Mesendoderm (in vitro differentiated cells): ENCODE measurements at regions not wholly inside any gene's neighbourhood (a gene's known extent, or its start where the extent isn't known, plus 50 kb on each side); places are given as distances from the start of the nearest gene placed in this dataset.

Experiments
- DNase-seq: peaks from one replicate; pipeline ENCODE4 v3.0.0; 2013
- H2AK5ac ChIP-seq: 2 replicates; pipeline ENCODE4 v1.6.1; 2013; ENCODE audit warnings: low read length, inconsistent platforms
- H2BK120ac ChIP-seq: 2 replicates; pipeline ENCODE4 v1.6.1; 2013; ENCODE audit warnings: low read depth, mild to moderate bottlenecking, low read length, moderate library complexity, mixed read lengths
- H2BK15ac ChIP-seq: replicated peaks from 2 replicates; pipeline ENCODE4 v1.6.1; 2013; ENCODE audit warnings: low read depth, mild to moderate bottlenecking, moderate library complexity
- H2BK5ac ChIP-seq: 2 replicates; pipeline ENCODE4 v1.6.1; 2013; ENCODE audit warnings: low read length, inconsistent platforms
- H3K18ac ChIP-seq: 2 replicates; pipeline ENCODE4 v1.6.1; 2013; ENCODE audit warnings: mild to moderate bottlenecking, low read length, mixed read lengths
- H3K23ac ChIP-seq: one replicate; pipeline ENCODE4 v1.6.1; 2013; ENCODE audit warnings: low read length
- H3K27ac ChIP-seq: 2 replicates; pipeline ENCODE4 v1.5.1; 2013; ENCODE audit warnings: low read depth, mild to moderate bottlenecking, inconsistent platforms, low read length, moderate library complexity
- H3K27me3 ChIP-seq: 2 replicates; pipeline ENCODE4 v1.6.1; 2013; ENCODE audit warnings: low read length, control low read depth, mild to moderate bottlenecking, inconsistent platforms; ENCODE audit not compliant: insufficient read depth, poor library complexity
- H3K36me3 ChIP-seq: 2 replicates; pipeline ENCODE4 v1.6.1; 2013; ENCODE audit warnings: low read length, inconsistent platforms; ENCODE audit not compliant: control insufficient read depth, insufficient read depth
- H3K4ac ChIP-seq: one replicate; pipeline ENCODE4 v1.6.1; 2013; ENCODE audit warnings: low read depth, mild to moderate bottlenecking, low read length, moderate library complexity
- H3K4me1 ChIP-seq: 2 replicates; pipeline ENCODE4 v1.6.1; 2013; ENCODE audit warnings: low read depth, low read length, inconsistent platforms; ENCODE audit not compliant: control insufficient read depth
- H3K4me2 ChIP-seq: 2 replicates; pipeline ENCODE4 v1.6.1; 2013; ENCODE audit warnings: low read length
- H3K4me3 ChIP-seq: 2 replicates; pipeline ENCODE4 v1.5.1; 2013; ENCODE audit warnings: mild to moderate bottlenecking, low read length
- H3K56ac ChIP-seq: one replicate; pipeline ENCODE4 v1.6.1; 2013; ENCODE audit warnings: low read length
- H3K79me1 ChIP-seq: 2 replicates; pipeline ENCODE4 v1.6.1; 2013; ENCODE audit warnings: low read length, inconsistent platforms
- H3K79me2 ChIP-seq: 2 replicates; pipeline ENCODE4 v1.6.1; 2013; ENCODE audit warnings: mild to moderate bottlenecking, low read length; ENCODE audit not compliant: control insufficient read depth, insufficient read depth
- H3K9ac ChIP-seq: 2 replicates; pipeline ENCODE4 v1.6.1; 2013; ENCODE audit warnings: low read length, inconsistent platforms
- H4K5ac ChIP-seq: one replicate; pipeline ENCODE4 v1.6.1; 2013; ENCODE audit warnings: low read length
- H4K8ac ChIP-seq: one replicate; pipeline ENCODE4 v1.6.1; 2013; ENCODE audit warnings: low read depth, mild to moderate bottlenecking, control low read depth, low read length, moderate library complexity
- WGBS: extraction: QIAGEN DNeasy Blood & Tissue Kit; methylation state at CpG from one replicate; pipeline ENCODE4 v1.1.7; 2013; ENCODE audit warnings: low lambda C conversion rate, missing lambda C conversion rate; ENCODE audit not compliant: insufficient coverage; ENCODE audit errors: extremely low coverage; 5-methylcytosine and 5-hydroxymethylcytosine counted together

DNA sequence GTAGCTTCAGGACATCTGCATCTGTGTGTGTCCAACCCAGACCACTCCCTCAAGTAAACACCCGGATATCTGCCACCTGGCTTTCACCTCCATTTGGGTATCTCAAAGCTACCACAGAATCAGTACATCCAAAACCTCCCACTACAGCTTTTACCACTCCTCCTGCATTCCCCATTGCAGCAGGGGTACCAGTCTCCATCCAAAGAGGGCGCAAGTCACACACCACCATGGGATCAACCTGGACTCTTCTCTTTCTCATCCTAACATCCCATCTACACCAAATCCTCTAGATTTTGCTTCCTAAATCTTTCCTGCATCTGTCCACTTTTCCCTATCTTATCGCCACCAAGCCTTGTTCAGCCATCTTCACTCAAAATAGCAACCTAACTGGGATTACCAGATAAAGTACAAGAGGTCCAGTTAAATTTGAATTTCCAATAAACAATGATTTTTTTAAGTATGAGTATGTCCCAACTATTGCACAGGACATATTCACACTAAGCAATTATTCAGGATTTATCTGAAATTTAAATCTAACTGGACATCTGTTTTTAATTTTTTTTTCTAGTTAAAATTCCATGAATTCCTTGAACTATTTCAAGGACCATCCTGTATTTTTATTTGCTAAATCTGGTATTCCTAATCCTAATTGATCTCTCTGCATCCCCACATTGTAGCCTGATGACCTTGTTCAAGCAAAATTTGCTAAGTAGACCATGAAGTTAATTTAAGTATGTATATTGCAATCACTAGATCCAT lies 164.3 kb upstream of the MLN start:
- Histone ChIP-seq H4K5ac (no peak overlapping the region), H3K27me3 (no peaks in the 10 kb centered on the region), H3K79me2 (no peaks in the 10 kb centered on the region), H2BK120ac (no peak overlapping the region), H2BK15ac (no peak overlapping the region), H3K18ac (no peak overlapping the region), H3K56ac (no peak overlapping the region), H3K23ac (no peak overlapping the region), H3K4me2 (no peak overlapping the region), H3K79me1 (no peaks in the 10 kb centered on the region), H3K4ac (no peak overlapping the region), H3K9ac (no peak overlapping the region), H2BK5ac (no peak overlapping the region), H2AK5ac (no peak overlapping the region), H4K8ac (no peak overlapping the region), H3K4me3 (no peak overlapping the region), H3K36me3 (no peaks in the 10 kb centered on the region), H3K27ac (no peak overlapping the region), H3K4me1 (no peaks in the 10 kb centered on the region)
- DNase-seq, result peak; percentile 76
- no CpG with 5 or more reads among the region's 3 CpGs for WGBS

DNA sequence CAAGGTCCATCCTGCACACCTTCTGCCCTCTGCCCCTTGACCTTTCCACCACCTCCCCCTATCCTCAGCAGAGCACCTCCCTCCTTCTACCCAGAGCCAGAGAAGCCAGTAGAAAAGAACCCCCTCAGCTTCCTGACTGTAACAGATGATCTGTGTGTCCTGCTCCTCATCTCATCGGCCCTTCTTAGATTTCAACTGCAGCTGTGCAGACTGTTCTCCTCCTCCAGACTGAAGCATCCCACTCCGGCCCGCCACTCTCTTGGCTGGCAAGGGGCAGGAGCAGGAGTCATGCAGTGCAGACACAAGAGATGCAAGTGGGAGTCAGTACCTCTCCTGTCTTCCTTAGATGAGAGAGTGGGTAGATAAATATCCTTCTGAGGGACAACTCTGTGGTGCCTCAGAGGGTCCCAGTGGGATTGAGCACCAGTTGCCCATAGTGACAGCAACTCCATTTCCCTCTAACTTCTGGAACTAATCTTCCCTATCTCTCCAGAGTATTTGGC lies 163.5 kb upstream of the MLN start:
- Histone ChIP-seq H2AK5ac (no peak overlapping the region), H2BK15ac (no peak overlapping the region), H3K18ac (no peak overlapping the region), H3K79me1 (no peaks in the 10 kb centered on the region), H3K27me3 (no peaks in the 10 kb centered on the region), H4K5ac (no peak overlapping the region), H2BK5ac (no peak overlapping the region), H3K4me1 (no peaks in the 10 kb centered on the region), H4K8ac (no peak overlapping the region), H2BK120ac (no peak overlapping the region), H3K4ac (no peak overlapping the region), H3K79me2 (no peaks in the 10 kb centered on the region), H3K9ac (no peak overlapping the region), H3K4me2 (no peak overlapping the region), H3K23ac (no peak overlapping the region), H3K27ac (no peak overlapping the region), H3K56ac (no peak overlapping the region), H3K36me3 (no peaks in the 10 kb centered on the region), H3K4me3 (no peak overlapping the region)
- no CpG with 5 or more reads among the region's 3 CpGs for WGBS
- DNase-seq, result no peak

DNA sequence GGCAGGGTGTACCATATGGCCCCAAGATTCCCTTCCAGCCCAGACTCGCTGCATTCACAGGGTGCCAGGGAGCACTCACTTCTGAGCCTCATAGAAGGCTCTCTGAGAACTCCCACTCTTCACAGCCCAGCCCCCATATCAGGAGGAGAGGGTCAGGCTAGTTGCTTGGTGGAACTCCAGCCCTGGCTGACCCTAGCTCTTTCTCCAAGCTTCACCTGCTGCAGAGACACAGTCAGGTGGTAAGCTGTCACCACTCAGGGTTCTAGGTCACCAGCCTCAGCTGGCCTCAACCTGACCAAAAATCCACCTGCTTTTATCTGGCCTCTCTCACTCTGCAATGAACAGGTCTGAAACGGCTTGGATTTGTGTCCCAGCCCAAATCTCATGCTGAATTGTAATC lies 162.7 kb upstream of the MLN start:
- no peak overlapping the region for H3K4me2 ChIP-seq
- H4K8ac ChIP-seq, result no peak overlapping the region
- no peak overlapping the region for H2BK120ac ChIP-seq
- no peak overlapping the region for H3K18ac ChIP-seq
- no peaks in the 10 kb centered on the region for H3K27me3 ChIP-seq
- no peaks in the 10 kb centered on the region for H3K36me3 ChIP-seq
- no peaks in the 10 kb centered on the region for H3K4me1 ChIP-seq
- H2BK5ac ChIP-seq, result no peak overlapping the region
- H4K5ac ChIP-seq, result no peak overlapping the region
- H3K23ac ChIP-seq, result no peak overlapping the region
- H3K9ac ChIP-seq, result no peak overlapping the region
- peak overlapping the region; percentile 55 for H2AK5ac ChIP-seq
- no peak overlapping the region for H3K27ac ChIP-seq
- WGBS, result no CpG with 5 or more reads among the region's 2 CpGs
- no peak overlapping the region for H3K4ac ChIP-seq
- no peak overlapping the region for H2BK15ac ChIP-seq
- H3K79me1 ChIP-seq, result no peaks in the 10 kb centered on the region
- DNase-seq, result no peak
- H3K4me3 ChIP-seq, result no peak overlapping the region
- no peaks in the 10 kb centered on the region for H3K79me2 ChIP-seq
- H3K56ac ChIP-seq, result no peak overlapping the region

DNA sequence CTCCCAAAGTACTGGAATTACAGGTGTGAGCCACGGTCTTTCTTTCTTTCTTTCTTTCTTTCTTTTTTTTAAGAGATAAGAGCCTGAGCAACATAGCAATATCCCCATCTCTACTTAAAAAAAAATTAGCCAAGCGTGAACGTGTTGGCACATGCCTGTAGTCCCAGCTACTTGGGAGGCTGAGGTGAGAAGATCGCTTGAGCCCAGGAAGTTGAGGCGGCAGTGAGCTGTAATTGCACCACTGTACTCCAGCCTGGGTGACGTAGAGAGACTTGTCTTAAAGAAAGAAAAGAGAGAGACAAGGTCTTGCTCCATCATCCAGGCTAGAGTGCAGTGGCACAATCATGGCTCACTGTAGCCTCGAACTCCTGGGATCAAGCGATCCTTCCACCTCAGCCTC lies 162.0 kb upstream of the MLN start:
- no peak for DNase-seq
- WGBS, result no CpG with 5 or more reads among the region's 8 CpGs

DNA sequence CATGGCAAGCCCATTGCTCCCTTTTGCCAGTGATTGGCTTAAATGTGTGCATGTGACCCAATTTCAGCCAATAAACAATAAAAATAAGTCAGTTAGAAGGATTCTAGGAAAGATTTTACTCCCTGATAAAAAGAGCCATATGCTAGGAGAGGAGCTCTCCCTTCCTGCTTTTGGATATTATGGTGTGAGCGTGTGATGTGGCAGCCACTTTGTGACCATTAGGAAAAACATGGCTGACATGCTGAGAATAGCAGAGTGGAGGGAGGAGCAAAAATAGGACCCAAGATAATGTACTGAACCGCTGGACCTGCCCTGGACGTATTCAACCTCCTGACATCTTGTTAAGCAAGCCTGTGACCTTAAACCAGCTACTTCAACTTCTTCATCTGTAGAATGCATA lies 160.6 kb upstream of the MLN start:
- H3K18ac ChIP-seq, result no peak overlapping the region
- H3K9ac ChIP-seq, result no peak overlapping the region
- no peaks in the 10 kb centered on the region for H3K79me2 ChIP-seq
- no peak overlapping the region for H3K4ac ChIP-seq
- H2AK5ac ChIP-seq, result no peak overlapping the region
- no peak overlapping the region for H3K56ac ChIP-seq
- no CpG with 5 or more reads among the region's 3 CpGs for WGBS
- no peak overlapping the region for H2BK120ac ChIP-seq
- no peak overlapping the region for H4K5ac ChIP-seq
- H2BK5ac ChIP-seq, result no peak overlapping the region
- H2BK15ac ChIP-seq, result no peak overlapping the region
- no peak overlapping the region for H3K27ac ChIP-seq
- DNase-seq, result no peak
- no peaks in the 10 kb centered on the region for H3K27me3 ChIP-seq
- no peak overlapping the region for H4K8ac ChIP-seq
- H3K4me3 ChIP-seq, result no peak overlapping the region
- H3K23ac ChIP-seq, result no peak overlapping the region
- H3K79me1 ChIP-seq, result no peaks in the 10 kb centered on the region
- H3K4me2 ChIP-seq, result no peak overlapping the region
- no peaks in the 10 kb centered on the region for H3K4me1 ChIP-seq
- no peaks in the 10 kb centered on the region for H3K36me3 ChIP-seq

More for the DNA sequence above, 162.0 kb upstream of the MLN start:
- no peak overlapping the region for H3K18ac ChIP-seq
- no peaks in the 10 kb centered on the region for H3K79me1 ChIP-seq
- no peak overlapping the region for H3K56ac ChIP-seq
- H2BK5ac ChIP-seq, result no peak overlapping the region
- no peaks in the 10 kb centered on the region for H3K4me1 ChIP-seq
- H2BK15ac ChIP-seq, result no peak overlapping the region
- H2BK120ac ChIP-seq, result no peak overlapping the region
- no peak overlapping the region for H4K8ac ChIP-seq
- H3K23ac ChIP-seq, result no peak overlapping the region
- H3K27me3 ChIP-seq, result no peaks in the 10 kb centered on the region
- no peak overlapping the region for H4K5ac ChIP-seq
- no peak overlapping the region for H3K4me2 ChIP-seq
- H2AK5ac ChIP-seq, result no peak overlapping the region
- H3K36me3 ChIP-seq, result no peaks in the 10 kb centered on the region
- no peaks in the 10 kb centered on the region for H3K79me2 ChIP-seq
- no peak overlapping the region for H3K4ac ChIP-seq
- H3K4me3 ChIP-seq, result no peak overlapping the region
- H3K9ac ChIP-seq, result no peak overlapping the region
- H3K27ac ChIP-seq, result no peak overlapping the region
